Right cardiac atrium (tissue), 5 donors: ENCODE measurements at regions not wholly inside any gene's neighbourhood (a gene's known extent, or its start where the extent isn't known, plus 50 kb on each side); places are given as distances from the start of the nearest gene placed in this dataset.
A peak's percentile ranks its signal among the peaks of the same experiment; 100 is the strongest.

Experiments used
- ATAC-seq, 2 donors: fragments of 200-7000 bp; cut with Tn5 transposase; one replicate each; pipeline versions ENCODE4 v1.8.0 to v1.9.1; 2020; ENCODE audit warnings: moderate library complexity in 2 of 2, mild to moderate bottlenecking in 1 of 2
- DNase-seq, 3 donors: peaks; one replicate each; pipeline ENCODE4 v3.0.0-alpha.2; 2020
- H3K27ac ChIP-seq: one replicate; pipeline ENCODE4 v1.5.1; 2013; ENCODE audit warnings: mild to moderate bottlenecking, low read length, control low read depth, moderate library complexity
- H3K27me3 ChIP-seq: one replicate; pipeline ENCODE4 v1.6.1; 2013; ENCODE audit not compliant: control insufficient read depth, insufficient read depth
- H3K4me1 ChIP-seq: one replicate; pipeline ENCODE4 v1.6.1; 2013; ENCODE audit warnings: low read length; ENCODE audit not compliant: control insufficient read depth, insufficient read depth
- H3K4me3 ChIP-seq: one replicate; pipeline ENCODE4 v1.5.1; 2013; ENCODE audit warnings: low read length, control low read depth
- H3K9me3 ChIP-seq: one replicate; pipeline ENCODE4 v1.6.1; 2013; ENCODE audit warnings: low read length; ENCODE audit not compliant: control insufficient read depth
- WGBS: extraction: QIAGEN DNeasy Blood & Tissue Kit; methylation state at CpG from one replicate; pipeline ENCODE4 v1.1.7; 2013; 5-methylcytosine and 5-hydroxymethylcytosine counted together
- intact Hi-C, 4 donors: fragments of 100-400 bp; cut with DNase I; formaldehyde crosslinking; loops; one replicate each; pipeline versions ENCODE4 v1.11.0 to v1.14.0; 2022 to 2023
- donor health status: healthy with polysubstance abuse.
- donor health status: DM: no; HTN: yes; CAD: no.
- donor health status: DM: no; HTN: no; CAD: no.
- donor health status: DM: no; HTN: yes; CAD: no; lungs with severe emphysema.
- donor health status: DM: yes; HTN: yes; CAD: no.

DNA sequence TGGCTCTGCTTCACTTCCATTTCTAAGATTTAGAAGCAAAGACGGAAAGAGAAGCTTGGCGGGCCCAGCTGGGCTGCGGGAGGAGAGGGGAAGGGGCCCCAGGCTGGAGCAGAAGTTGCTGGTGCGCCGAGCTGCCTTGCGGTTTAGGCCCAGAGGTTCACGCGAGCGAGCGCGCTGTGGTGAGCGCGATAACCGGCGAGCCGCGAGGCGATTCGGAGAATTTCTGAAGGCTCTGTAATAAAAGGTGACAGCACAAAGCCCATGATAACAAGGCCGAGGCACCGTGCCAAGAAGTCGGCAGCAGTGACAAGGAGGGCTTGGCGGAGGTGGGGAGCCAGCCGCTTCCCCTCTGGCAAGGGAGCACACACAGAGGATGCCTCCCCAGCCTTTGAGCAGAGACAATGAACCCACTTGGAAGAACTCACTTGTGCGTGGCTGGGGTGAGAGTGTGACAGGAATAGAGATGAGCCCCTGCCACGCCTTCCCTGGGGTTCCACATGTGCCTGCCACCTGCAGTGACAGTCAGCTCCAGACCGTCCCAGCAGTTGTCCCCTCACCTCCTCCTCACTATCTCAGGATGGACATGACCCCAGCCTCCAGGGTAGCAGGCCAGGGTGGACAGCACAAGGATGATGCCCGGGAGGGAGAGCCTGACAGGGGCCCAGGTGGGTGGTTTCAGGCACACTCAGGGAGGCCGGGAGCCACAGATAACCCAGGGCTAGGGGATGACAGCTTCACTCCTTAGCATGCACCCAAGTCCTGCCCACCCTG is 315.2 kb downstream of the UACA start:
- Histone ChIP-seq H3K27ac (no peak overlapping the region), H3K4me1 (peaks cover 3% of the 10 kb centered on the region), H3K9me3 (no peaks in the 10 kb centered on the region), H3K27me3 (no peaks in the 10 kb centered on the region), H3K4me3 (no peak overlapping the region)
- ATAC-seq (peak; percentile 13 to 25), DNase-seq (peak; percentile 41 to 81 (median 76))
- 20% methylated on average over 29 of the region's 29 CpGs for WGBS
- intact Hi-C loops: no loop called here

DNA sequence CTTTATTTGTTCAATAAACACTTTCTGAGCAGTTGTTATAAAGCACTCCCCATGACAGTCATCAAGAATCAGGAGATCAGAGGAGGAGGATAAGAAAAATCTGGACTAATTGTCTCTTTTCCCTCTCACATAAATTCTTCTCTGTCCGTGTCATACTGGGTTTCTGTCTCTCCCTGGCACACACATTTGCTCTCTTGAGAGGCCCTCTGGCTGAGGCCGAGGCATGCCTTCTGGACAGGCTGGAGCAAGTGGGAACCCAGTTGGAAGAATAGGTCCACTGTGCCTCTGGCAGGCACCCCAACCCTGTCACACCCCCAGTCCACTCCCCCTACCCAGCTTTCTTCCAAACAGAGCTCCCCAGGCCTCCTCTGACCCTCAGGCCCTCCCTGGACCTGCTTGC is 315.8 kb downstream of the UACA start:
- Histone ChIP-seq H3K27ac (no peak overlapping the region), H3K9me3 (no peaks in the 10 kb centered on the region), H3K4me1 (peaks cover 3% of the 10 kb centered on the region), H3K4me3 (no peak overlapping the region), H3K27me3 (no peaks in the 10 kb centered on the region)
- DNase-seq: no peak
- intact Hi-C loops: no loop called here
- peak; percentile 28 to 29 for ATAC-seq
- 34% methylated on average over 2 of the region's 2 CpGs for WGBS

DNA sequence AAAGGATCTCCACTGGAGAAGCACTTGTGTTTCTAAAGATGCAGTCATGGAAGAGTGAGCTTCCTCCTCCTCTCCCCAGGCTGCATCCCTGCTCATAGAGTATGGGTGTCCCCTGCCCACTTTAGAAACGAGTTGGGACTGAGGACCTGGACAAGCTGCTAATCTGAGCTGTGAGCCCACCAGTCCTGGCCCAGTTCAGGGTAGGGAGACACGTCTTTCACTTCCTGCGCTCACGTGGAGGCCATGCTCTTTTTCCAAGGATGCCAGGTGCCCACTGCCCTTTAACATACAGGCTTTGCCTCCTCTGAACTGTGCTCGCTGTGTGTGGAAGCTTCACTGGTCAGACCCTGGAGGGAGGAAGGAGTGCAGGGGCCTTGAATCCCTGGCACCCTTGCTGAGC is 316.3 kb downstream of the UACA start:
- H3K4me3 ChIP-seq: no peak overlapping the region
- 87% methylated on average over 5 of the region's 5 CpGs for WGBS
- intact Hi-C loops: no loop called here
- no peaks in the 10 kb centered on the region for H3K27me3 ChIP-seq
- DNase-seq (no peak), ATAC-seq (no peak)
- H3K9me3 ChIP-seq: no peaks in the 10 kb centered on the region
- peaks cover 3% of the 10 kb centered on the region for H3K4me1 ChIP-seq
- H3K27ac ChIP-seq: no peak overlapping the region

DNA sequence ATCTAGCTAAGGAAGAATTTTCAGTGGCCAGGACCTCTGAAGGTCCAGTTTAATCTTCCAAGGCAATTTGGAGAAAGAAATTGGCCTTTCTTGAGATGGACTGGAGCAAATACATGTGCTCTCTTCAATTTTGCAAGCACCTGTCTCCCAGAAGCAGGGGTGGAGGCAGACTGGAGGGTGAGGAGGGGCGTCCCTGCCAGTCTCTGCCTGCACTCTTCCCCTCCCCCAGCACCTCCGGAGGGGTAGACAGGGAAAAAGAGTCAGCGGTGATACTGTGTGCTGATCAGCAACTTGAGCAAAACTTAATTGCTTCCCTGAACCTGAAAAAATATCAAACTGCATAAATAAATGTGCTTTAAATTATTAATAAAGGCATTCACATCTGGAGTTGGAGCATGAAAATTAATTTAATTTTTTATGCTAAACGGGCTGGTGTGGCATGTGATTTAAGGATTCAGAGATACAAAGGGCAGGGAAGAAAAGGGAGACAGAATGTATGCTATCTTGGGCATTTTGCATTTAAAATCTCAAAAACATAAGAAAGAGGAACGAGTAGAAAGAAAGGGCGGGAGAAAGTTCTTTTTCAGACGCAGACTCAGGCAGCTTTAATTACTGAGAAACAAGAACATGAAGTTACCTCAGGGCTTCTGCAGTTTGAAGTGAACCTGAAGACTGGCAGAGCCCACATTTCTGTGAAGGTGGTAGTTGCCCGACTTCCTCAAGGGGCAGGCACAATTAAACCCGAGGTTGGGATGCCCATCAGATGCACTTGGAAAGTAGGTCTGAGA is 319.7 kb downstream of the UACA start:
- intact Hi-C loops: no loop called here
- no peaks in the 10 kb centered on the region for H3K27me3 ChIP-seq
- no peaks in the 10 kb centered on the region for H3K9me3 ChIP-seq
- no peak for DNase-seq
- no peak overlapping the region for H3K4me3 ChIP-seq
- ATAC-seq: no peak
- H3K27ac ChIP-seq: no peak overlapping the region
- peaks cover 7% of the 10 kb centered on the region for H3K4me1 ChIP-seq
- WGBS: 79% methylated on average over 9 of the region's 9 CpGs

DNA sequence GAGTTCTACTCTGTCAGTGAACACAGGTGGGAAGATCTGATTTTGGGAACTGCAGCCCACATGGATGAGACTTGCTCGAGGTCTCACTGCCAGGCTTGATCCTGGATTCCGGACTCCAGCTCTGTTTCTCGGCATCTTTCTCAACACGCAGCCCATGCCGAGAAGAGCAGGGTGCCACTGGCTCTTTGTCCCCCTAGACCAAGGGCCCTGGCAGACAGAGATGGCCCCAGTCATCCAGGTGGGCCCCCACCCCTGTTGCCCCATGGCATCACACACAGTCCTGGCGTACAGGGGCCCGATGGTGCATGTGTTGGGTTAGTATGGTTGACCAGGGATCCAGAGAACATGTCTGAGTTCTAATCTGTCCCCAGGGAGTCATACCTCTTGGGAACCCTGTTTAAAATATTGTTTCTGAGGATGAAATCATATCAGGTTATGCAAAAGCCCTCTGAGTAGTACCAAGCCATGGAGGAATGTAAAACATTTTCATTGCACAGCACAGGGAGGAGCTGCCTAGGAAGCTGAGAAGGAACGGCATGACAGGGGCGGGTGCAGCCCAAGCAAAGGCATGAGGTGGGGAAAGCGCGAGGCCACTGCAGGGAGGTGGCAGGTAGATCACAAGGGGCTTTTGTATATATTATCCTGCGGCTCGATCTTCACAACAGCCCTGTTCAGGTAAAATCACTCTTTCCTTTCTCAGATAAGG is 320.6 kb downstream of the UACA start:
- intact Hi-C loops: no loop called here
- H3K4me3 ChIP-seq: no peak overlapping the region
- peaks cover 6% of the 10 kb centered on the region for H3K4me1 ChIP-seq
- H3K9me3 ChIP-seq: no peaks in the 10 kb centered on the region
- H3K27me3 ChIP-seq: no peaks in the 10 kb centered on the region
- ATAC-seq (no peak), DNase-seq (no peak)
- no peak overlapping the region for H3K27ac ChIP-seq
- 84% methylated on average over 13 of the region's 13 CpGs for WGBS

DNA sequence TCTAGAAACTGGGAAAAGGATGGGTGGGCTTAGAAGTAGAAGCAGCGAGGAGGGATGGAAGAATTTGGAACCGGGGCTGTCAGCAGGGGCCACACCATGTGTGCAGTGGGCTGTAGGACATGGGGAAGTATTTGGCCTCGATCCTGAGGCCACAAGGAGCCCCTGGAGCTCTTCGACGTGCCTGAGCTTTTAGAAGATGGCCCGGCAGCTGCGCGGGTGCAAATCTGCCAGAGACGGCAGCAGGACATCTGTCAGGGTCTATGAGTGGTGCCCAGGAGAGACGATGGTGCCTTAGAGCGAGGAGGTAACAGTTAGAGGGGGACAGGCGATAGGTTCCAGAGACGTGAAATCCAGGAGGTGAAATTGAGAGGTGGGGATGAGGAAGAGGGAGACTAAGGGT is 321.1 kb downstream of the UACA start:
- intact Hi-C loops: no loop called here
- ATAC-seq (no peak), DNase-seq (no peak)
- Histone ChIP-seq H3K27ac (no peak overlapping the region), H3K4me3 (no peak overlapping the region), H3K27me3 (no peaks in the 10 kb centered on the region), H3K4me1 (peaks cover 4% of the 10 kb centered on the region), H3K9me3 (no peaks in the 10 kb centered on the region)
- 92% methylated on average over 13 of the region's 13 CpGs for WGBS

DNA sequence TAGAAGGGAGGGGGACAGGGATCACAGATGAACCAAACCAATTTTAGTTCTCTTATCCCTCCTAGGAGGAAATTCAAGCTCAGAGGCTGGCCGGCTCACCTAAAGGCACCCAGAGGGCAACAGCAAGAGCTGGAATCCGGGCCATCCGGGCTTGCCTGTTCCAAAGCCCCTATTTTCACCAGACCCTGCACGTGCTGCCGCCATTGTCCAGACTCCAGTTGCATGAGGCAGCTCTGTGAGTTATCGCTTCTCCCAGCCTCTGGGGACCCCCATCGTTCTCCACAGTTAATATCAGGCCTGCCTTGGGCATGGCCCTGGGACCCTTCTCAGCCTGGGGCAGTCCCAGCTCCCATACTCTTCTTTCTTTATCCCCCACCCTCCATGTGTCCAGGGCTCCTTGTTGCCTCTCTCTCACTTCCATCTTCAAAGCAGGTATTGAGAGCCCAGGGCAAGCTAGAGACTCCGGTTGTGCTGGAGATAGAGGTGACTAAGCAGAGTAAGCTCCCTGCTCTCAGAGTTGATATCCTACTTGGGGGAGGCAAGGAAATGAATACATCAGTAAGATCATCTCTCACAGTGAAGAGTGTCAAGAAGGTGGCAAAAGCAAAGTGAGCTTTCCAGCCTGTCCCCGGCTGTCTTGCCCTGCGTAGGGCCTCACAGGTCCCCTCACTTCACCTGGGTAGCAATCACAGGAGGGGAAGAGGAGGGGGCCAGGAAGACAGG is 322.8 kb downstream of the UACA start:
- no peak for ATAC-seq

DNA sequence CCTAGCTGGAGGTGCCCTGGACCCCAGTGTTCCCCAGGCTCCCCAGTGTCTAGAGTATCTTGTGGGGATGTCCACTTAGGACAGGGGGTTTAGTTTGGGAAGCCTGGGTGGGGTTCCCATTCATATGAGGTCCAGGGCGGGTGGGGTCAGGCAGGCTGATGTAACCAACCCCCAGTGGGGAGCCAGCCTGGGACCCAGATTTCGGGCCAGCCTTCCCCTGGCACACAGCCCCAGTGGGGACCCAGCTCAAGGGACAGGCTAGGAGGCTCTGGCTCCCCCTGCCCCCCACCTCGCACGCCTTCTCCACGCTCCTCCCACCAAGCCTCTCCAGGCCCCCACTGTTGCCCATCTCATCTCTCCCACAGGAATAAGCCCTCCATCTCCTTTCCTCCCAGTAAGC is 323.5 kb downstream of the UACA start:
- no peaks in the 10 kb centered on the region for H3K27me3 ChIP-seq
- no peaks in the 10 kb centered on the region for H3K9me3 ChIP-seq
- H3K27ac ChIP-seq: no peak overlapping the region
- no peak overlapping the region for H3K4me3 ChIP-seq
- 95% methylated on average over 5 of the region's 5 CpGs for WGBS
- ATAC-seq (no peak), DNase-seq (no peak)
- H3K4me1 ChIP-seq: peaks cover 4% of the 10 kb centered on the region
- intact Hi-C loops: no loop called here

More for the DNA sequence above, 322.8 kb downstream of the UACA start:
- H3K27me3 ChIP-seq: no peaks in the 10 kb centered on the region
- peaks cover 4% of the 10 kb centered on the region for H3K4me1 ChIP-seq
- no peak overlapping the region for H3K27ac ChIP-seq
- 89% methylated on average over 10 of the region's 10 CpGs for WGBS
- DNase-seq: no peak
- no peak overlapping the region for H3K4me3 ChIP-seq
- no peaks in the 10 kb centered on the region for H3K9me3 ChIP-seq
- intact Hi-C loops: no loop called here

DNA sequence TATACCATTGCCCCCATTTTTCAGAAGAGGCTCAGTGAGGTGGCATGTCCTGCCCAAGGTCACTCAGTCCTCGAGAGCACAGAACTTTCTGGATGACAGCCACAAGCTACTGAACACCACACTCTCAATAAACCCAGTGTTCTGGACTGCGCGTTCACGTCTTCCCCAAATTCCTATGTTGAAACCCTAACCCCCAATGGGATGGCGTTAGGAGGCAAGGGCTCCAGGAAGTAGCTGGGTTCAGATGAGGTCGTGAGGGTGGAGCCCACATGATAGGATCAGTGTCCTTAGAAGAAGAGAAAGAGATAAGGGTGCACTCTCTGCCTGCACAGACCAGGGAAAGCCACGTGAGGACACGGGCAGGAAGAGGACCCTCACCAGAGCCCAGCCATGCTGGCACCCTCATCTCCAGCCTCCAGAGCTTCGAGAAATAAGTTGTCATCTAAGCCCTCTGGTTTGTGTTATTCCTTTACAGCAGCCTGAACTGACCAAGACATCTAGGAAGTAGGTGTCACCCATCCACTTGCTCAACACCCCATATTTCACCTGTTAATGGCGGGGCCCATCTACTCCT is 324.0 kb downstream of the UACA start:
- no peaks in the 10 kb centered on the region for H3K27me3 ChIP-seq
- intact Hi-C loops: no loop called here
- WGBS: 58% methylated on average over 10 of the region's 10 CpGs
- ATAC-seq (peak; percentile 24 to 33), DNase-seq (no peak)
- H3K9me3 ChIP-seq: no peaks in the 10 kb centered on the region
- H3K4me3 ChIP-seq: no peak overlapping the region
- H3K27ac ChIP-seq: no peak overlapping the region
- H3K4me1 ChIP-seq: peaks cover 4% of the 10 kb centered on the region

DNA sequence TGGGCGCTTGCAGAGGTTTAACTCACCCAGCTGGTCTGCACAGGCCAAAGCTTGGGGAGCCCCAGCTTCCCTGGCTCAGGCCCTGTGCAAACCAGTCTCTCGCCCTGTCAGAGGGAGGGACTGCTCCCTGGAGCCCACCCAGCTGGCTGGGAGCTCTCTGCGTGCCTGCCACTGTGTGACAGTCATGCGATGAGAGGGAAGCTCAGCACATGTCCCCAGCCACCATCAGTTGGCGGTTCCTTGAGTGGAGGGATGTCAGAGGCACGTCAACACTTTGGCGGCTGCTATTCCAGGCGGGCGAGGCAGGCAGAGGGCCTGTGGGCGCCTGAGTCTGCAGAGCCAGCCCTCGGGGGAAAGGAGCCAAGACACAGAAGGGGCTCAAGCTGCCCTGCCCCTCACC is 324.6 kb downstream of the UACA start:
- WGBS: 55% methylated on average over 11 of the region's 11 CpGs
- H3K27ac ChIP-seq: no peak overlapping the region
- H3K4me1 ChIP-seq: peaks cover 6% of the 10 kb centered on the region
- H3K9me3 ChIP-seq: no peaks in the 10 kb centered on the region
- DNase-seq (peak; percentile 78 to 92 (median 88)), ATAC-seq (peak; percentile 93 to 94)
- intact Hi-C loops: no loop called here
- no peak overlapping the region for H3K4me3 ChIP-seq
- no peaks in the 10 kb centered on the region for H3K27me3 ChIP-seq
